Peyer's patch (tissue), 4 donors: ENCODE measurements at regions not wholly inside any gene's neighbourhood (a gene's known extent, or its start where the extent isn't known, plus 50 kb on each side); places are given as distances from the start of the nearest gene placed in this dataset.

ENCODE experiments used
- POLR2A ChIP-seq, 2 donors: fragments of 450-650 bp; IDR thresholded peaks; one replicate each; pipeline ENCODE4 v1.5.1; 2017; ENCODE audit warnings: antibody characterized with exemption in 2 of 2, mild to moderate bottlenecking in 2 of 2, moderate library complexity in 2 of 2
- TF ChIP-seq, protein P1 (sequence below), 6 experiments: fragments of 450-650 bp in 4 of 6; fragments of 200-600 bp in 2 of 6; sonication (generic) in 1 of 6; IDR thresholded peaks; one replicate each; pipeline ENCODE4 v1.5.1; 2017 to 2019; ENCODE audit warnings: antibody characterized with exemption in 6 of 6, mild to moderate bottlenecking in 3 of 6, moderate library complexity in 1 of 6

DNA sequence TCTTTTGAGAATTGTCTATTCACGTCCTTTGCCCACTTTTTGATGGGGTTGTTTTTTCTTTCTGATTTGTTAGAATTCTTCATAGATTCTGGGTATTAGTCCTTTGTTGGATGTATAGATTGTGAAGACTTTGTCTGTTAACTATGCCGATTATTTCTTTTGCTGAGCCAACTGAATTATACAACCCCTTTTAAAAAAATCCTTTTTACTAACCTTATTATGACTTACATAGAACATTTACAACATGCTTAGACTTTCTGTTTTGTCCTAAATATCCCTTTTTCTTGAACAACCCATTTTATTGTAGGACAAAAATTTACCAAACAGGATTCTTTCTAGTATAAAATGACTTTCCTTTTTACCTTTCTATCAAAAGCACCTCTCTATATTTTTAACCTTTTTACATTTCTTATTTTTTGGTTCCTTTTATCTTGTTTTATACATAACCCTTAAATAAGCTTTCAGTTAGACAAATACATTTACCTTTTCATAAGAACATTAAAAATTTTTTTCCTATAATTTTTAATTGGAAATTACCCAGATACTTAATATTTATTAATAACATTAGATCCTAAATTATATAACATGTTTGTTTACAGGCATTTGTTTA is 70.4 kb upstream of the TTLL7 start:
- TF ChIP-seq, protein P1, sequence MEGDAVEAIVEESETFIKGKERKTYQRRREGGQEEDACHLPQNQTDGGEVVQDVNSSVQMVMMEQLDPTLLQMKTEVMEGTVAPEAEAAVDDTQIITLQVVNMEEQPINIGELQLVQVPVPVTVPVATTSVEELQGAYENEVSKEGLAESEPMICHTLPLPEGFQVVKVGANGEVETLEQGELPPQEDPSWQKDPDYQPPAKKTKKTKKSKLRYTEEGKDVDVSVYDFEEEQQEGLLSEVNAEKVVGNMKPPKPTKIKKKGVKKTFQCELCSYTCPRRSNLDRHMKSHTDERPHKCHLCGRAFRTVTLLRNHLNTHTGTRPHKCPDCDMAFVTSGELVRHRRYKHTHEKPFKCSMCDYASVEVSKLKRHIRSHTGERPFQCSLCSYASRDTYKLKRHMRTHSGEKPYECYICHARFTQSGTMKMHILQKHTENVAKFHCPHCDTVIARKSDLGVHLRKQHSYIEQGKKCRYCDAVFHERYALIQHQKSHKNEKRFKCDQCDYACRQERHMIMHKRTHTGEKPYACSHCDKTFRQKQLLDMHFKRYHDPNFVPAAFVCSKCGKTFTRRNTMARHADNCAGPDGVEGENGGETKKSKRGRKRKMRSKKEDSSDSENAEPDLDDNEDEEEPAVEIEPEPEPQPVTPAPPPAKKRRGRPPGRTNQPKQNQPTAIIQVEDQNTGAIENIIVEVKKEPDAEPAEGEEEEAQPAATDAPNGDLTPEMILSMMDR (IDR thresholded peaks at IDR 0.05), result no peak
- TF ChIP-seq POLR2A (IDR thresholded peaks at IDR 0.05), result no peak
